GM12878 (cell line): ENCODE measurements at regions not wholly inside any gene's neighbourhood (a gene's known extent, or its start where the extent isn't known, plus 50 kb on each side); places are given as distances from the start of the nearest gene placed in this dataset.
A peak's percentile ranks its signal among the peaks of the same experiment; 100 is the strongest.

Experiments used
- ASH2L ChIP-seq: fragments of 300-600, 200-600 bp; sonication (generic); IDR thresholded peaks from 2 replicates; pipeline ENCODE4 v1.6.1; 2017; ENCODE audit warnings: low read depth, mild to moderate bottlenecking, borderline replicate concordance
- CBX5 ChIP-seq: sonication (generic); IDR thresholded peaks from 2 replicates; pipeline ENCODE4 v1.6.1; 2016; ENCODE audit warnings: low read depth, moderate library complexity, mild to moderate bottlenecking, inconsistent platforms
- CEBPB ChIP-seq, 2 experiments: fragments of 150-350 bp in 1 of 2; IDR thresholded peaks; 2 replicates each; pipeline ENCODE4 v1.6.1; 2012 to 2014; ENCODE audit warnings: low read depth in 2 of 2, low read length in 2 of 2, borderline replicate concordance in 1 of 2, inconsistent platforms in 1 of 2
- CHD4 ChIP-seq: fragments of 200-600 bp; sonication (generic); IDR thresholded peaks from 2 replicates; pipeline ENCODE4 v1.6.1; 2016; ENCODE audit warnings: mild to moderate bottlenecking
- FOXK2 ChIP-seq: fragments of 450-650 bp; IDR thresholded peaks from 2 replicates; pipeline ENCODE4 v1.6.1; 2017; ENCODE audit warnings: mild to moderate bottlenecking, moderate library complexity
- GATAD2B ChIP-seq: fragments of 450-650 bp; conservative IDR thresholded peaks from 2 replicates; pipeline ENCODE4 v1.6.1; 2017; ENCODE audit warnings: low read depth, mild to moderate bottlenecking, moderate library complexity
- HDGF ChIP-seq: fragments of 450-650 bp; IDR thresholded peaks from 2 replicates; pipeline ENCODE4 v1.6.1; 2016; ENCODE audit warnings: antibody characterized with exemption
- JUNB ChIP-seq: IDR thresholded peaks from 2 replicates; pipeline ENCODE4 v1.6.1; 2016; ENCODE audit warnings: antibody characterized with exemption, mild to moderate bottlenecking
- MEF2A ChIP-seq: IDR thresholded peaks from 2 replicates; pipeline ENCODE4 v1.6.1; 2011; ENCODE audit warnings: low read depth, mild to moderate bottlenecking, low read length, moderate library complexity; ENCODE audit not compliant: insufficient read depth
- NR2F1 ChIP-seq: fragments of 450-650 bp; conservative IDR thresholded peaks from 2 replicates; pipeline ENCODE4 v1.6.1; 2017; ENCODE audit warnings: mild to moderate bottlenecking
- ZBTB11 ChIP-seq: fragments of 450-650 bp; formaldehyde crosslinking; IDR thresholded peaks from 2 replicates; pipeline ENCODE4 v1.5.0; 2022; ENCODE audit warnings: mild to moderate bottlenecking, missing genetic modification characterization

GRCh38 chr4:166386491-166387360 lies 513.7 kb downstream of the TLL1 start (continued):
- TF ChIP-seq GATAD2B (no peak), ZBTB11 (CRISPR knock-in tag) (no peak), JUNB (peak; percentile 36), CBX5 (no peak), FOXK2 (no peak), MEF2A (no peak), NR2F1 (0 out of 2 replicates have a peak, but pooled peaks have one; percentile 9), CHD4 (no peak), CEBPB (IDR thresholded peaks at IDR 0.05; ENCODE audit: borderline replicate concordance in 1 of 2, low read depth in 2 of 2, low read length in 2 of 2) (no peak), HDGF (no peak), ASH2L (no peak)
